22Rv1 (cell line): ENCODE measurements at regions not wholly inside any gene's neighbourhood (a gene's known extent, or its start where the extent isn't known, plus 50 kb on each side); places are given as distances from the start of the nearest gene placed in this dataset.

Source experiments
- ZFX ChIP-seq: fragments of 450-650 bp; IDR thresholded peaks from 2 replicates; pipeline ENCODE4 v1.6.1; 2017; ENCODE audit warnings: antibody characterized with exemption, borderline replicate concordance
- TF ChIP-seq, protein P1 (sequence below): fragments of 450-650 bp; IDR thresholded peaks from 2 replicates; pipeline ENCODE4 v1.5.1; 2017; ENCODE audit warnings: mild to moderate bottlenecking

DNA sequence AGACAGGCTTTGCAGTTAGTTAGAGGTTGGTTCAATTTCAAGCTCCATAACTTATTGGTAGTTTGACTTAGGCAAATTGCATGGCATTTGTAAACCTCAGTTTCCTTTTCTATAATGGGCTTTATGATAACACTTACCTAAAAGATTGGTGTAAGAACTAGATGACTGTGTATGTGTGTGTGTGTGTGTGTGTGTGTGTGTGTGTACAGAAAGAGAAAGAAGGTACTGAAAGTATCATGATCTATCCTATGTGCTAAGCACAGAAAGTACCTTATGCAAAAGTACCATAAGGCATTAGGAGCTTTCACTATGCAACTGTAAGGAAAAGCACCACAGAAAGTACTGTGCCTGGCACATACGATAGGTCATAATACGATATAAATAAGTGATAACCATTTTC lies 304.3 kb upstream of the KITLG start:
- TF ChIP-seq, protein P1, sequence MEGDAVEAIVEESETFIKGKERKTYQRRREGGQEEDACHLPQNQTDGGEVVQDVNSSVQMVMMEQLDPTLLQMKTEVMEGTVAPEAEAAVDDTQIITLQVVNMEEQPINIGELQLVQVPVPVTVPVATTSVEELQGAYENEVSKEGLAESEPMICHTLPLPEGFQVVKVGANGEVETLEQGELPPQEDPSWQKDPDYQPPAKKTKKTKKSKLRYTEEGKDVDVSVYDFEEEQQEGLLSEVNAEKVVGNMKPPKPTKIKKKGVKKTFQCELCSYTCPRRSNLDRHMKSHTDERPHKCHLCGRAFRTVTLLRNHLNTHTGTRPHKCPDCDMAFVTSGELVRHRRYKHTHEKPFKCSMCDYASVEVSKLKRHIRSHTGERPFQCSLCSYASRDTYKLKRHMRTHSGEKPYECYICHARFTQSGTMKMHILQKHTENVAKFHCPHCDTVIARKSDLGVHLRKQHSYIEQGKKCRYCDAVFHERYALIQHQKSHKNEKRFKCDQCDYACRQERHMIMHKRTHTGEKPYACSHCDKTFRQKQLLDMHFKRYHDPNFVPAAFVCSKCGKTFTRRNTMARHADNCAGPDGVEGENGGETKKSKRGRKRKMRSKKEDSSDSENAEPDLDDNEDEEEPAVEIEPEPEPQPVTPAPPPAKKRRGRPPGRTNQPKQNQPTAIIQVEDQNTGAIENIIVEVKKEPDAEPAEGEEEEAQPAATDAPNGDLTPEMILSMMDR = no peak
- no peak for TF ChIP-seq ZFX
